COLO829 (cell line): ENCODE measurements at regions not wholly inside any gene's neighbourhood (a gene's known extent, or its start where the extent isn't known, plus 50 kb on each side); places are given as distances from the start of the nearest gene placed in this dataset.

Source experiments
- DNase-seq: peaks from one replicate; pipeline ENCODE4 v3.0.0; 2012; ENCODE audit warnings: low spot score

GRCh38 chr5:30846171-30846570 lies 347.3 kb upstream of the CDH6 start:
- no peak for DNase-seq

- no peak for DNase-seq
These were observed 348.3 kb upstream of the CDH6 start for GRCh38 chr5:30845194-30845593.

- no peak for DNase-seq
These were observed 349.9 kb upstream of the CDH6 start for GRCh38 chr5:30843541-30843940.

- DNase-seq, result no peak
These were observed 353.5 kb upstream of the CDH6 start for GRCh38 chr5:30839956-30840355.

DNA sequence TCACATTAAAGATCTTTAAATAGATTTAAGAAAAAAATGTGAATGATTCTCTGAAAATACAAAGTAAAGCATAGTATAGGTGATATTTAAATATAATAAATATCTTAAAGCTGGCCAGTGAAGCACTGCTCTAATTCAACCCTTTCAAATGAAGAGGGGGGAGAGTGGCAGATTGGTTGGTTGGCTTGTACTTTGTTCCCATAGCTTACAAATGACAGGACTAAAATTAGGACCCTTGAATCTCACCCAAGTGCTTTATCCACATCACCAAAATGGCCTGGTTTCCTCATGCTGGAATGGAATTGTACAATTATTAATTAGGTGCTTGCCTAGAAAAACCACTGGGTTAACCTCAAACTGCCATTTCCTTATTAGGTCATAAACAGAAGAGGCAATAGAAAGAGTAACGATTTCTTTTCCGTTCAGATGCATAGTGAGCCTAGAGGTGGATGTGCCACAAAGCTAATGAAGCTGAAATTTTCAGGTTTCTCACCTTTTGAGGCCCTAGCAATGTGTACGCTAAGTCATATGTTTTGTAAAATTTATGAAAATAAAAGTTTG lies 354.5 kb upstream of the CDH6 start:
- no peak for DNase-seq

DNA sequence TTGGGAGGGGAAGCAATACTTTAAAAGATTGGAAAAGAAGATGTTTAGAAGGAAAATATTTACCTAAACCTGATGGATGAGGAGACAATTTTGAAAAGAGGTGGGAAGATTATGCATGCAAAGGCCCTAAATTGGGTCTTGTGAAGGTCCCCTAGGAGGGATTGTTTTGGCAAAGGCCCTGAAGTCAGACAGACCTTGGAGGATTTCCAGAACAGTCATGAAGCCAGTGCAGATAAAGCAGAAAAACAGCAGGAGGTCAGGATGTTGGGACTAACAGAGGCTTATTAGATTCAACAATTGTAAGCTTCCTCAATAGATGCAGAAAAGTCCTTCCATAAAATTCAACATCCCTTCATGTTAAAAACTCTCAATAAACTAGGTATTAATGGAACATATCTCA lies 361.0 kb upstream of the CDH6 start:
- no peak for DNase-seq

DNA sequence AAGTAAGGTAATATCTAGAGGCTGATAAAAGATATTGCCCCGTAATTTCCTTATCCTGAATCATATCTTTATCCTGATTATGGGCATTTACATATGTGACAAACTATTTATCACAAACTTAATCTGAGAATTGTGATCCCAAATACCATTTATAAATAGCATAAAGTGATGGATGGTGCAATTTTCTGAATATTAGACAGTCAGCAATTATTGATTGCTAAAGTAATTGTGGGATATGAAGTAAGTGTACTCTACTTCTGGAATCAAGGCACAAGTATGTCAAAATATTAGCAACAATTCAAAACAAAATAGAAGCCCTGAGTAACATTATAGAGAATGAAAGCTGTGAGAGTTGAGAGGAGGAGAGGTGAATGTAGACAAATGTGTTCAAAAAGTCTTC lies 361.9 kb upstream of the CDH6 start:
- DNase-seq, result no peak

DNA sequence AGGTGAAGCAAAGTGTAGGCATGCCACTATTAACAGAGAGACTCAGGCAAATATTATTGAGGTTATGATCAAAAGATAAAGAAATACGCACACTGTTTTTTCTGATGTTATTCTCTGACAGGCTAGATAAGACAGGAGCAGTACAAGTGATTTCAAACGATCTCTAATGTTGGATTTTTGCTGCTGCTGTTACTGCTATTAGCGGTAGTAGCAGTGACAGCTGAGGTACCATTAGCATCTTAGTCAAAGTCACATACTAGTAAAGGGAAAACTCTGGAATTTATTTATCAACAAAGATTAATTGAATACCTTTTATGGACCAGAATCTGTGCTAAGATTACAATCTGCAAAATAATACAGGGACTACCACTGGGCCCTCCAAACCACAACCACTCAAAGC lies 362.4 kb upstream of the CDH6 start:
- DNase-seq, result no peak

- no peak for DNase-seq
These were observed 382.2 kb upstream of the CDH6 start for GRCh38 chr5:30811298-30811697.

- DNase-seq, result no peak
These were observed 383.6 kb upstream of the CDH6 start for GRCh38 chr5:30809933-30810332.

GRCh38 chr5:30808996-30809395 lies 384.5 kb upstream of the CDH6 start:
- no peak for DNase-seq

DNA sequence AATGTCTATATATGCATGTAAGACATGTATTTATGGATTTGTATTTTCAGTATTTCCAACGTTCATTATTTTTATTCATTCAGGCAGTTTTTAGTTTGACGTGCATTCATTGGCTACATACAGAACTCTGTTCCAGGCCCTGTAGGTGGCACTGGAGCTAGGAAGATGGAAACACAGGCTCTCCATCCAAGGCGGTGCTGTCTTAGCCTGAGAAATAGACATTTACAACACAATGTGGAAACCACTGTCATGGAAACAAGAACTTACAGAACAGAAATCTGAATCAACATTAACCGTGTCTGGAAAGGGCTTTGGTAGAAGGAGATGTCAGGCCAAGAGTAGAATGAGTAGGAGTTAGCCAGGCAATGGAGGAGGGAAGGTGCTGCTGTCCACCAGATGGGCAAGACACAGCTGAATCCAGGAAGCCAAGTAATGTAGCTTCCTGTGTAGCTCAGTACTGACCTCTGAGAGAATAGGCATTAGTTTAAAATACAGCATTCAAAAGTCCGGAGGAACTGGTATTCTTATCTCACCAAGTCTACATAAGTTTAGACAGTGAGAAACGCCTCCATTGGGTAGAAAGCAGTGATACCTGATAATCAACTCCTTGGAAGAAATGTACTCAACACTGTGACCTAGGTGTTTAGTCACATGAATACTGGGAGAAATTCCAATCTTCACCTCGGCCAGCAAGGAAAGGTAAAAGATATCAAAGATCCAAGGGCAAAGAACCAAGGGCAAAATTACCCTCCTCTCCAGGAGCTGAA lies 388.6 kb upstream of the CDH6 start:
- no peak for DNase-seq

GRCh38 chr5:30802961-30803705 lies 390.4 kb upstream of the CDH6 start:
- DNase-seq, result no peak

- DNase-seq, result no peak
These were observed 411.8 kb upstream of the CDH6 start for GRCh38 chr5:30781643-30782042.

DNA sequence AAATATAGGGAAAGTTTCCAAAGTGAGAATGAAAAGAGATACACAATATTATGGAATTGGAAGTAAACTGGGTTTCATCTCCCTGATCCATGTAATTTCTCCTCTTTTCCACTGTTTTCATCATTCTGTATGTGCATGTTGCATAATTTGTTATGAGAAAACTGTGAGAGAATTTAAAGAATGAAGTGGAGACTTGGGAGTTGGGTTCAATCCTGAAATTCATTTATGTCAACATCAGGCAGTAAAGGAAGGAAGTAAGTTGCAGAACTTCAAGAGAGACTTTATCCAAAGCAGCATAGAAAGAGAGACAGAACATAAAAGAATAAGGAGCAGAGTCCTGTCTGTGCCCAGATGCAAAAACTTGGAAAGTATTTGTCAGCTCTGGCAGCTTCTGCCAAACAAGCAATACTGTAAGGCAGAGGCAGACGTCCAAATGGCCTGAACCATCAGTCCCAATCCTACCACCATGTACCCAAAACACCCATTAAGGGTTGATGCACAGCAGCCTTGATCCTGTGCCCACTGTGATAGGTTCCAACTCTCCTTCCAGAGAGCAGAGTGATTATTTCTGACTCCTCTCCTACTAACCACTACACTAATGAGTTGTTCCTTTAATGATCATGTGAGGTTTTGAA lies 425.3 kb upstream of the CDH6 start:
- DNase-seq, result no peak

DNA sequence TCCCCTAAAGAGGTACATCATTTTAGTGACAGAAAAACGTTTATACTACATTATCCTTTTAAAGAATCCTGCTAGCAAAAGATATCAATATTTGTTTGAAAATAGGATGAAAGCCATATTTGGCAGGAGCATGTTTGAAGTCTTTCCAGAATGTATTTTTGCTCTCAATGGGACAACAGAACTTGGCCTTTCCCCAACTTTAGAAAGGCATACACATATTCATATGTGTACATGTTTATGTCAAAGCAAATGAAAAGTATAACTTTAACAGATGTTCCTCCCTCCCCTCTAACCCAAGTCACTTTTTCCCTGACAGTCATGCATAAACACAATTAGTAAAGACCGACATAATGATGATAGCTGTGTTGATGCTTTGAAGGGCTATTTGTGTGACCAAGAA lies 427.8 kb upstream of the CDH6 start:
- no peak for DNase-seq

GRCh38 chr5:30765227-30765626 lies 428.3 kb upstream of the CDH6 start:
- no peak for DNase-seq

GRCh38 chr5:30764704-30765103 lies 428.8 kb upstream of the CDH6 start:
- DNase-seq, result no peak

DNA sequence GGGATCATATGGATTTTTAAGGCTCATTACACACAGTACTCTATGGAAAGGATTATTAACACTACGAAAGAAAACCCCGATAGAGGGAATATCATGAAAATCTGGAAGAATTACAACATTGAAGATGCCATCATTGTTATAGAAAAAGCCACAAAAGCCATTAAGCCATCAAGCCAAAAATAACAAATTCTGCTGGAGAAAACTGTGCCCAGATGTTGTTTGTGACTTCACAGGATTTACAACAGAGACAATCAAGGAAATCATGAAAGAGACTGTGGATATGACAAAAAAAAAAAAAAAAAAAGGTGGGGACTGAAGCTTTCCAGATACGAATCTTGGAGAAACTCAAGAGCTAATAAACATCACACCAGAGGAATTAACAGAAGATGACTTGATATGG lies 433.8 kb upstream of the CDH6 start:
- no peak for DNase-seq

DNA sequence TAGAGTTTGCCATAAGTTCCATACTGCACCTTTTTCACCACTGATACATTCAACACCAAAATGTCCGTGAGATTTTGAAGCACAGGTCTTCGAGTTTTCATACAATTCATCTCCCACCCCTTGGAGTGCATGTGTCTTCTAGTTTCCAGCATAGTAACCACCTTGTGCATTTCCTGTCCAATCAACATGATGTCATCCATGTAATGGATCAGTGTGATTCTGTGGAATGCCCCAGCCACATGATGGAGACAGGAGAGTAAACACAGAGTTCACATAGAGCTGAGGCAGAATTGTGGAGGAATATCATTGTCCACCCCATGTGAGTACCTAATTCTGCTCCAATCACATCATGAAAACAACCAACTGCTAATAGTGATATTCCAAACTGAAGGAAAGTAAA lies 441.5 kb upstream of the CDH6 start:
- no peak for DNase-seq

DNA sequence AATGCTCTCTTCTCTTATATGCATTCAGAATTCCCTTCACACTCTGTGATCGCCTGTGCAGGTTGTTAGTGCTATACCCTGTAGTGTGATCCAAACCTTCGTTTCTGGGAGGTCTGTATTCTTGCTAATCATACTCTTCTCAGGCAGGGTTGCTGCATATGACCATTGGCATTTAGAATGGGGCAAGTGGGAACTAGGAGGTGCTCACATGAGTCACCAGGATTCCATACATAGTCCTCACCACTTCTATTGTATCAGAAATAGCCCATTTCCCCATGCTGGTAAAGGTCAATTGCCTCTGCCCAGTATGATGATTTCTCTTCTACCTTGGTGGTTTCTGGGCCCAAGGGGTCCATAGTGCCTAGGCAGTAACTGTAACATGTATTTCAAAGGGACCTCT lies 443.5 kb upstream of the CDH6 start:
- no peak for DNase-seq

DNA sequence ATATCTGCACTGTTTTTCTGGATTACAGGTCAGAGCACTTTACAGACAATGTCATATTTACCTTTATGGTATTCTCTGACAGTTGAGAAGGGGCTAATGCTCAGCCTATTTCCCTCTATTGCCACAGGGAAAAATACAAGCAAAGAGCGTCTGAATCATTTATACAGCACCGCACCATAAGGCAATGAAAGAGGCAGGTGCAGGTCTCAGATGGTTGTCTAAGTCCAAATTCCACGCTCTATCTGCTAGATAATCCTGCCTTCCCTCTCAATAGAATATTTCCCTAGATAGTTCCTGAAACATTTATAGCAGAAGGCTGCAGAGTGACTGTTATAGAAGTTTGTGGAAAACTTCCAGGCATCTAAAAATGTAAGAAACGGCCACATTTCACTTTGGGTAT lies 446.1 kb upstream of the CDH6 start:
- no peak for DNase-seq

- no peak for DNase-seq
These were observed 456.8 kb upstream of the CDH6 start for GRCh38 chr5:30736669-30737068.
